ENCODE measurements at regions not wholly inside any gene's neighbourhood (a gene's known extent, or its start where the extent isn't known, plus 50 kb on each side); places are given as distances from the start of the nearest gene placed in this dataset.

- Histone ChIP-seq H3K4me2 (ENCODE audit: control insufficient read depth, insufficient read depth) (no peak overlapping the region), H3K4me3 (no peak overlapping the region), H3K36me3 (ENCODE audit: control insufficient read depth in 2 of 2, insufficient read depth in 2 of 2, low read length in 1 of 2) (no peaks in the 10 kb centered on the region), H3K9me3 (replicated peaks; ENCODE audit: control insufficient read depth, insufficient read depth, low read length) (no peaks in the 10 kb centered on the region), H3K4me1 (ENCODE audit: control insufficient read depth, insufficient read depth, low read length) (no peaks in the 10 kb centered on the region), H2AFZ (ENCODE audit: control insufficient read depth, low read depth, low read length) (no peak overlapping the region), H3K79me2 (ENCODE audit: control insufficient read depth, insufficient read depth, low read length) (no peaks in the 10 kb centered on the region), H3K9ac (ENCODE audit: control insufficient read depth, insufficient read depth, low read length) (no peak overlapping the region), H3K27me3 (replicated peaks in 1 of 2; ENCODE audit: control insufficient read depth in 2 of 2, insufficient read depth in 2 of 2, low read length in 1 of 2) (no peaks in the 10 kb centered on the region), H3K27ac (ENCODE audit: control insufficient read depth, insufficient read depth) (no peak overlapping the region), H4K20me1 (ENCODE audit: control insufficient read depth, insufficient read depth) (no peaks in the 10 kb centered on the region)
- ChIA-PET POLR2A (no interaction called here), SMC1A (ENCODE audit: uncharacterized antibody, unreplicated experiment) (no interaction called here), RAD21 (ENCODE audit: unreplicated experiment) (no interaction called here), CTCF (no interaction called here)
- intact Hi-C loops (cut with micrococcal nuclease; ENCODE audit: unreplicated experiment): no loop called here
- DNase-seq (ENCODE audit: low read depth, low spot score) (no peak), FAIRE-seq (no peak), ATAC-seq (no peak)
- TF ChIP-seq JUNB (IDR thresholded peaks at IDR 0.05) (no peak), ELK1 (IDR thresholded peaks at IDR 0.05; ENCODE audit: low read depth, low read length) (no peak), ZNF687 (IDR thresholded peaks at IDR 0.05) (no peak), SMAD5 (IDR thresholded peaks at IDR 0.05; ENCODE audit: low read depth) (no peak), ZNF384 (IDR thresholded peaks at IDR 0.05; ENCODE audit: borderline replicate concordance, low read depth, low read length) (no peak), LARP7 (IDR thresholded peaks at IDR 0.05) (no peak), TARDBP (IDR thresholded peaks at IDR 0.05; ENCODE audit: borderline replicate concordance) (no peak), EED (IDR thresholded peaks at IDR 0.05; ENCODE audit: low read depth) (no peak), MTA3 (IDR thresholded peaks at IDR 0.05; ENCODE audit: borderline replicate concordance, low read length) (no peak), ATF3 (IDR thresholded peaks at IDR 0.05; ENCODE audit: borderline replicate concordance, extremely low read depth, low read depth, low read length) (no peak), ZNF207 (IDR thresholded peaks at IDR 0.05; ENCODE audit: borderline replicate concordance) (no peak), ZSCAN29 (IDR thresholded peaks at IDR 0.05) (no peak), FOXM1 (IDR thresholded peaks at IDR 0.05; ENCODE audit: low read depth, low read length) (no peak), ZBTB4 (CRISPR knock-in tag; IDR thresholded peaks at IDR 0.05) (no peak), CTCF (IDR thresholded peaks at IDR 0.05 in 2 of 3, conservative IDR thresholded peaks at IDR 0.05 in 1 of 3; ENCODE audit: control insufficient read depth in 2 of 3, extremely low read depth in 1 of 3, insufficient read depth in 1 of 3, low read depth in 3 of 3, low read length in 3 of 3) (no peak), RUNX3 (IDR thresholded peaks at IDR 0.05; ENCODE audit: low read length) (no peak)
- in situ Hi-C loops (cut with MboI): no loop called here
- WGBS (ENCODE audit: insufficient coverage, insufficient replicate concordance, low lambda C conversion rate, missing lambda C conversion rate): 17% methylated on average over 4 of the region's 4 CpGs
- BruUV-seq (replicated peaks): no TSS peak
These were observed 209.9 kb downstream of the SUCLG1 start for GRCh38 chr2:84249140-84249539.
